Hematopoietic multipotent progenitor cell treated with erythropoietin and hydrocortisone succinate and interleukin-3 and kit ligand, for 15 days (in vitro differentiated cells): ENCODE measurements at regions not wholly inside any gene's neighbourhood (a gene's known extent, or its start where the extent isn't known, plus 50 kb on each side); places are given as distances from the start of the nearest gene placed in this dataset.
"Not testable (repeated sequence)": the region's sequence is repeated elsewhere in the genome, so short reads cannot be mapped to it uniquely, and the experiment has no call there.

Experiments
- DNase-seq: peaks from one replicate; pipeline ENCODE4 v3.0.0-alpha.2; 2015; ENCODE audit warnings: low spot score

DNA sequence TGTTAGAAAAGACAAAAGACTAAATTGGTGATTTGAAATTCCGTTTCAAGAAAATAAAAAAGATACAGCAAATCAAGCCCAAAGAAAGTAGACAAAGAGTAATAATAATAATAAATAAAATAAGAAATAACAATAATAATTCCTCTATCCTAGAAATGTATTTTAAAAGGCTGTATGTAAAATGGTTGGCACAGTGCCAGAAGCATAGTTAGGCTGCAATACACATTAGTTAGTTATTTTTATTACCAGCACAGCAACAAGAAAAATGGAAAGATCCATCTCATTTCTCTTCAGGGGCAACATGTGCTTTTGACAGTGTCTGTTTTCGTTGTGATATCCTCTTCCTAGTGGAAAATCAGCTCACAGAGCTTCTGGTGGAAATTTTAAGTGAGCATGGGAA is 174.1 kb upstream of the TMTC1 start:
- DNase-seq, result peak; percentile 3

DNA sequence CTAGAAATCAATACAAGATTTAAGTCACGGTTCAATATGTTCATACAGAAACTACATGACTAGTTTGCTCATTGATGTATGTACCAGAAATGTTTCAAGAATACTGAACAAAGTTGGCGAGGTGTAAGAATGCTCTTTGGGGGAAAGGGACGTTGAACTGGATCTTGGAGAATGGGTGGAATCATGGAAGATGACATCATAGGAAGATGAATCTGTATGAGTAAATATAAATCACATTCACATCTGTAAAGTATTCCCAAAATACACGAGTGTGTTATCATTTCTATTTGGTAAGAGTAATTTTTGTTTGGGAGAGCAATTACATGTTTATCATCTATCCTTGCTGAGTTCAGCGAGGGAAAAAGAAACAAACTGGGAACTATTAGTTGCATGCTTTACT is 162.2 kb upstream of the TMTC1 start:
- no peak for DNase-seq

DNA sequence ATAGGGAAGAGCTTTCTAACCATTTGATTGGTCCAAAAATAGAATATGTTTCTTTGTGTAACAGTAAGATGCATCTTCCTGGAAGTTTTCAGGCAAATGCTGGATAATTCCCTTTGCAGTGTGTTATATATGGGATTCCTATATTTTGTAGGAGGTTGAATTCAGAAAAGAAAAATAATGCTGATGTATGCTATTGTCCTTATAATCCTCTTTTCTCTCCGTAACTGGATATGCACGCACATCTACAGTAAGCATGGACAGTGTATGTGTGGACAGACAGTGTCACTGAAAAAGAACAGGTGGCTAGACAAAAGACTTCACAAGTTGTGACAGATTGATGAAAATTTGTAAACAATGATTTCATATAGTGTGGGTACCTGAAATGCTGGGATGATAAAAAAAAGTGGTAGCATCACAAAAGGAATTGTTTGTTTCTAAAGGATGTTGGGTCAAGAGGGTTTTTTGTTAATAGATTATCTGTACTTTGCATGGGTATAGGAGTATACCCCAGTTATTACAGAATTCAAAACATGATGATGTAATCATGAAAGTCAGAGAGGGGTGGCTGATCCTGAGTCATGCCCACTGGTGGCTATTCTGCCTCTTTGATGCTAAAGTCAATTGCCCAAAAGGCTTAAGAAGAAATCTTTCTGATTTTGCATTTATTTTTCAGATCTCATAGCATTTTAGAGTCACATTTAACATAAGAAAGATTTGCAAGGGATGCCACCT is 160.7 kb upstream of the TMTC1 start:
- DNase-seq, result no peak

DNA sequence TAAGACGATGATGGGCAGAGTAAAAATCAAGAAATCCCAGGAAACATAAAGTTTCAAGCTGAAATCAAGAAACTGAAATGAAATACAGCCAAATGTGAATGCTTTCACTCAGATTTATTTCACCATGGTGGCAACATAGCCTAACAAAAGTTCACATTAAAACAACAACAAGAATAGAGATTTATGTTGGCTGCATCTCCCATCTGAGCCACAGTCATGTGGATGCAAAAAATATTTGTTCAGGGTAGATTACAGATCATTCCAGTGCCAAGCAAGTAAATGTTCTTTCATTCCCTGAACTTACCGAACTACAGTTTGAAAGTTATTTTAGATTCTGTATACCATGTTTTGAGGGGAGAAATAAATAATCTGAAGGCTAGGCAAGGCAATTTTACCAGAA is 159.9 kb upstream of the TMTC1 start:
- DNase-seq, result no peak

DNA sequence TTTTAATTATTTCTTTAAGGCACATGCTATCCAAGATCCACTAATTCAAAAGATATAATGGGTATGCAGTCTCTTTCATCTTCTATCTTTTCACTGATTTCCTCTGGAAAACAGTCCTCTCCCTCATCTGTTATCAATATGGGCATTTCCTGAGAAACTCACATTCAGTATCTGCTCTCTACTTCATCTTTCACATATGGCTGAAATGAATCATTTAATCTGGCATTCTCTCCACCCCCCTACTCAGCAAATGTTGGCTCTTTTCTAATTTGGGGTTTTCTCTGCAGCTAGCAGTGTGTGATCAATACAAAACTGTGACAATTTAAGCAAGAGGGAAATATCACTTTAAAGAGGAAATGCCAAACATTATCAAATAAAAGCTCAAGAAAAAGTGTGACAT is 157.1 kb upstream of the TMTC1 start:
- DNase-seq, result no peak

DNA sequence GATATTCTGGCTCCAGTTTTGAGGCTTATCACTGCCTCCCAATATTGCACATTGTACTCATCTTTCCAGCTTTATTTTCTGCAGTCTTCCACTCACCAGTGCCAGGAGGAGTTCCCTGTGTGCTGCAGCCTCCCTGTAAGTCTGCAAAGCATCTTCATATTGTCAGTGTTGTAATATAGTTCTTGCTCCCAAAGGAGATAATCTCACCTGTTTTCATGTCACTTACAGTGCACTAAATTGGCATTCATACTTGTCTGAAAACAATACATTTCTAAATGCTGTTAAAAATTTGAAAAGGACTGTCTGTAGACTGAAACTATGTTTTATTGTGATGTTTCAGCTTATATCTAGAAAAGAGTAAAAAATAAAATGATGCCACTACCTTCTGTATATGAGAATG is 146.8 kb upstream of the TMTC1 start:
- DNase-seq, result no peak

DNA sequence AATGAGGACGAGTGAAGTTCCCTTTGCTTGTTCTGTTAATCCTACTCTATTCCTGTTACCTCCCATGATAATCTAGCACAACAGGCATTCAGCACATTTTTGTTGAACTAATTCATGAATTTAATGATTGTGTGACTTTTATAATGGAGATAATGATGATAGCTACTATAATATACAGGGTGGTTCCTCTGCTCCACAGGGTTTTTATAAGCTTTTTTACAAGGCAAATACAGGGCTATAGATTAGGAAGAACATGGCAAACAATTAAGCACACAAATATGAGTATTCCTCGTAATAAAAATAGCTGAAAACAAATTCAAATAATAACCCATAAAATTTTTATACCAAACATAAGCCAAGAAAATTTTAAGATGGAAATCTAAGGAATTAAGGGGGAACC is 145.6 kb upstream of the TMTC1 start:
- no peak for DNase-seq

DNA sequence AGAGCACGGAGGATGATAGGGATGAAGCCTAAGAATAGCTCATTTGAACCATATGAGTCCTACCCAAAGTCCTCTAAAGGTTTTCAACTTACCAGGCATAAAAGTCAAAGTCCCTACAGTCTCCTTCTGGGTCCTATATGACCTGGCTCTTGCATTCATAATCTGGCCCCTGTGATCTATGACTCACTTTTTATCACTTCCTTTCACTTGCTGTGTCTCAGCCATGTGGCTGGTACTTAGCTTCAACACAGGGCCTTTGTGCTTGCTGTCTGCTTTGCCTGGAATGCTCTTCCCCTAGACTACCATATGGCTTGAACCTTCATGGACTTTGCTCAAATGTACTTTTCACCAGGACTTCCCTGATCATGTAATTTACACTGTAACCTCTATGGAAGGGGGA is 137.6 kb upstream of the TMTC1 start:
- no peak for DNase-seq

DNA sequence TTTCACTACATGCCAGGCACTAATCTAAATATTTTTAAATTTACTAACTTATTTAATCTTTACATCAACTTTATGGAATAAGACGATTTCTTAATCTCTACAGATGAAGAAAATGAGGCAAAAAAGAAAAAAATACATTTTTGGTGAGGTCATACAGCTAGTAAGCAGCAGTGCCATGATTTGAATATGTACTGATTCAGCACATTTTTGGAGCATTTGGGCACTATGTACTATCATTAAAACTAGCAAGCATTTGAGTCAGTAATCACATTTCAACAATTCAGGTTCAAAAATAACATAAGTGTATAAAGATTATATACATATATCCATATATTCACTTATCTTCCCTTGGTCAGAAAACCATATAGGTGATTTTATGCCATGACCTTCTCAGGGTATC is 124.4 kb upstream of the TMTC1 start:
- no peak for DNase-seq

DNA sequence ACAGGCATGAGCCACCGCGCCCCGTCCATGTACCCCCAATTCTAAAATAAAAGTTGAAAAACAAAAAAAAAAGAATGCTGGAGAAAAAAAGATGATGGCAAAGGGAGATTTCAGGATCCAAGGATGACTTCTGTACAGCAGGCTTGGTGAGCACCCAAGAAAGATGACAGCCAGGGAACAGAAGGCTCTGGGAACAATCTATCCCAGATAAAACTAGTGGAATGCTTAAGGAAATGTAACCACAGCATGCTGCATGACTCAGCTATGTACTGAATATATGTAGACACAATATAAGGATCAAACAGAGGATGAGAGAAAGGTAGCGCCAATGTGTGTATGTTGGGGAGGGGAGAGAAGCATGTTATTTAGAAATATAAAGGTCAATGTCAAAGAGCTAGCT is 123.7 kb upstream of the TMTC1 start:
- no peak for DNase-seq

DNA sequence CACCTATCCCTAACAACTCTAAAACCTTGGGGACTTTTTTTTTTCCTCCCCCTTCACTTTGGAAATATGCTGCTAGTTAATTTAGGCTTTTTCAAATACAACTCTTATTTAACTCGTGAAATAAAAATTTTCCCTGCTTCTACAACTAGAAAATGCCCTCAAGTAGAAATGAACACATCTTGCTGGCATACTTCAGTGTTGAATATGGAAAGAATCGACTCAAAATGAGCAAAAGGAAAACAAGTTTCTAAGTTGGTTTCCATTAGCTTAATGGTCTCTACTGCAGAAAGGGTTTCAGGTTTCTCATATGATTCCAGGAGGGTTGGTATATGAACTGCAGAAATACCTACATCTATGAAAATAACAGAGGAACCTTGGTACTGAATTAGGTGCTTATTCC is 118.3 kb upstream of the TMTC1 start:
- no peak for DNase-seq

DNA sequence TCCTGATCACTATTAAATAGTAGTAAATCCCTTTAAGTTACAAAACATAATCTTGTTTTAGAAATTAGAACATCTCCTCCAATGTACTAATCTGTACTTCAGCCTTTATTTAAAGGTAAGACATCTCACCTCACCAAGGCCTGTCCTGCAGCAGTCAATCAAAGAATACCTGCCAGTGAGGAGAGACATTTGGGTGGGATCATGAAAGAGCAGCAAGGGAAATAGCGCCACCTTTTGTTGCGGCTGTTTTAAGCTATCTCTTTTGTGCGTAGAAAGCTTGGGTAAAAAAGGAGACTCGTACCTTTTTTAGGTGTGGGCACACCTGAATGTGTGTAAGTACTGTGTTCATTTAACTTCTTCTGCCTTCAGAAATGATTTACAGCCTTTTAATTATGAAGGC is 117.8 kb upstream of the TMTC1 start:
- no peak for DNase-seq

DNA sequence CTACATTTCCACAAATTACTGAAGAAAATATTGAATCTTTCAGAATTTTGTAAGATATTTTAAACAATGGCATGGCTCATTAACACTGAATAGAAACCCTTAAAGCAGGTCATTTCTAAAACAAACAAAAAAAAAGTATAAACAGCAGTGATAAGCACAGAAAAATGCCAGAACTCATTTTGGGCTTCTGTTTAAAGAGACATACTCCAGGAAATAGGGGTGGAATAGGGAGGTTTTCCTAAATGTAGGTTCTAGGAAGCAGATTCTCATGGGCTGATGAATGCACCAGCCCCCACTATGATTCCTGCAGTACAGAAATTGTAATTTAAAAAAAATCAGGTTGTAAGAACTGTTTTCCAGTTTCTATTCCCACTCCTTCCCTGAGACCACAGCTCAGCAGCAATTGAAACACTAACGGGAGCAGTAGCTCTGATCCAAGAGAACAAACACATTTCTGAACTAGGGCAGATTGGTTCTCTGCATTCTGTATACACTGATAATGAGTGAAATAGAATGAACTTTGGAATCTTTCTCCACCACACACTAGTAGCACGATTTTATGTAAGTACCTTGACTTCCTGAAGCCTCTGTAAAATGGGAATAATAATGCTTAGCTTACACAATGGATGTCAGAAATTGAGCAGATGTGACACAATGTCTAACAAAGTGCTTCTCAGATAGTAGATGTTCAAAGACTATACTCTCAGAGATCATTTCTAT is 115.6 kb upstream of the TMTC1 start:
- no peak for DNase-seq

DNA sequence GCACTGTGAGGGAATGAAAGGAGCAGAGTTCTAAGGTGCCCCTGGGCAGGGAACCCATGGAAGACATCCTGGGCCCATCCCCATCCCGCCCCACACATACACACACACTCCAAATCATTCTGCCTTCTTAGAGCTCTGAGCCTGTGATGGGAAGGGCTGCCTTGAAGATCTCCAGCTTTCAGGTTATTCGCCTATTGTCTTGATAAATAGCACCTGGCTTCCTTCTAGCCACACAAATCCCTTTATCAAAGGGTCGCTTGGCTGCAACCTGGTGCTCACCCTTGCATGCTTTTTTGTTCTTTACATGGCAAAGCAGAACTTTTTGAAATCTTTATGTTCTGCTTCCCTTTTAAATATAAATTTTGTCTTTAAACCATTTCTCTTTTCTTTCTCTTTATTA is 112.2 kb upstream of the TMTC1 start:
- DNase-seq, result no peak

DNA sequence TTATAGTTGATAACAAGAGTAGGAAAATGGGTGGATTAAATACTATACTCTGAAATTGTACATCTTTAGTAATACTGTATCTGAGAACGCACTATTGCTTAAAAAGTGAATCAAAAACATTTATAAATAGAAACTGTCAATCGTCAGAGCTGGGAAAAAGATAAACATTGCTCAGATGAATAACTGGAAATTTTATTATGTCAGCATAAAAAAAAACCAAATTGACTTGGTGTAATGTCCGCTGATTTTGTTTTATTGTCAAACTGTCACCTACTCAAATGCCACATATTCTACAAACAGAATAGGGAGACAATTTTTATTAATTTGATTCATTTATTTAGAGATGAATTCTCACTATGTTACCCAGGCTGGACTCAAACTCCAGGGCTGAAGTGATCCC is 109.3 kb upstream of the TMTC1 start:
- no peak for DNase-seq

DNA sequence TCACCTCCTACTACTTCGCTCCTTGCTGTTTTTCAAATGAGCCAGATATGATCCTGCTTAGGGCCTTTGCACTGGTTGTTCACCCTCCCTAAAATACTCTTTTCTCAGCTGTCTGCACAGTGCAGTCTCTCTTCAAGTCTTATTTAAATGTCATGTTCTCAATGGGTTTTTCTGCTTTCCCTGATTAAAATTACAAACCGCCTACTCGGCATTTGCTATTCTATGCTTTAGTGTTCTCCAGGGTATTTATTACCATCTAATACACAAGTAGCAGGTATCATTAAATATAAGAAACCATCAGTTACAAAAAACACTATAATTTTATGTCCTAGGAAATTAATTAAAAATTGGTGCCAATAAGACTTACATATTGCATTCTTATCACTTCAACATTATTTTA is 108.0 kb upstream of the TMTC1 start:
- no peak for DNase-seq

DNA sequence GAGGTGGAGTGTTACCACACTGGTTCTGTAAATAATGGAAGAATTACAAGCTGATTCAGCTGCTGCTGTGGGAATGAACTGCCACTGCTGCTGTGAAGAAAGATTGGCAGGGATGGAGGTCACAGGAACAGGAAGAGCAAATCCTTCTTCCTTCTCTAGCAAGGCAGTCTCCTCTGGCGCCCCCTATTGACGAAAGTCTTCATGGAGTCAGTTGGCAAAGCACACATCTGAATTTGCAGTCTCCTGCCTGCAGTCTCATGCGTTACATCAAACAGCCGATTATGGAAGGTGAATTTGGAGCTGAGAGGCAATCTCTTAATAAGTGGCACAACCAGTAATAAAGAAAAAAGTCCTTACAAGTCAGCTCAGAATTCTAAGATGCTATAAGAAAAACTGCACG is 106.0 kb upstream of the TMTC1 start:
- DNase-seq, result no peak

DNA sequence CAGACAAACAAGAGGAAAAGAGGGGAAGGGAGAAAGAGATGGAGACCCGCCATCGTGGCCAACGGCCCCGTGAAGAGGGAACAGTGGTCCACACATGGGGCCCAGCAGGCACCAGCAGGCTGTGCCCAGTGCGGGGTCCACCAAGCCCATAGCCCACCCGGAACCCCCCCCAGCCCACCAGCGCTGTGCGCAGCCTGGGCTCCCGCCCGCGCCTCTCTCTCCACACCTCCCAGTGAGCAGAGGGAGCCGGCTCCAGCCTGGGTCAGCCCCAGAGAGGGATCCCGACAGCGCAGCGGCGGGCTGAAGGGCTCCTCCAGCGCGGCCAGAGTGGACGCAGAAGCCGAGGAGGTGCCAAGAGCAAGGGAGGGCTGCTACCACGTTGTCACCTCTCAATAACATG is 105.0 kb upstream of the TMTC1 start:
- DNase-seq, result no peak

DNA sequence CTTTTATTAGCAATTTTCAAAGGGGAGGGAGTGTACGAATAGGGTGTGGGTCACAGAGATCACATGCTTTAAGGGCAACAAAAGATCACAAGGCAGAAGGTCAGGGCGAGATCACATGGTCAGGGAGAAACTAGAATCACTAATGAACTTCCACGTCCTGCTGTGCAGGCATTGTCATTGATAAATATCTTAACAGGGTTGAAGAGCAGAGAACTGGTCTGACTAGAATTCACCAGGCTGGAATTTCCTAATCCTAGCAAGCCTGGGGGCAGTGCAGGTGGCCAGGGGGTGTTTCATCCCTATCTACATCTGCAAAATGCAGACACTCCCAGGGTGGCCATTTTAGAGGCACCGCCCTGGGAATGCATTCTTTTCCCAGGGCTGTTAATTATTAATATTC is 101.2 kb upstream of the TMTC1 start:
- DNase-seq, result not testable (repeated sequence)

DNA sequence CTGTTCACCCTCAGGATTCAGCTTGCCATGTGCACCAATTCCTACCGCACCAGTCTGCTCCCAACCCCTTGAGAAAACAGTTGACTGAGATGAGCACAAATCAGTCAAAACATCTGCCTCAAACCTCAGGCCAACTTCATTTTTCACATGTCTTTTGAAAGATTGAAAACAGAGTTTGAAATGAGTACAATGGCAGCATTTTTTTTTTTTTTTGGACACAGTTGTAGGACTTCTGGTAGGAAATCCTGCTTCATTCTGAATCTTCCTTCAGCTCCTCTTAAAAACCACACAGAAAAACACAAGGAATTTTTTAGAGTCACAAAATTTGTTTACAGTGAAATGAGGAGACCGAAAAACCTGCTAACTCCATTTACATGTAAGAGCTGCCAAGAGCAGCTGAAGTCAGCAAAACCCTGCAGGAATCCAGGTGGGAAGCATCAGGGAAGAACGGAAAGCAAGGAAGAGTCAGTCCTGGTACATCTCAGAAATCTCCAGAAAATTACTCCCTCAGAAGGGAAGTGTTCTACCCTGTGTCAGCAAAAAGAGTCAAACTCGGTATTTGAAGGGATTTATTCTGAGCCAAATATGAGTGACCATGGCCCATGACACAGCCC is 100.3 kb upstream of the TMTC1 start:
- no peak for DNase-seq

DNA sequence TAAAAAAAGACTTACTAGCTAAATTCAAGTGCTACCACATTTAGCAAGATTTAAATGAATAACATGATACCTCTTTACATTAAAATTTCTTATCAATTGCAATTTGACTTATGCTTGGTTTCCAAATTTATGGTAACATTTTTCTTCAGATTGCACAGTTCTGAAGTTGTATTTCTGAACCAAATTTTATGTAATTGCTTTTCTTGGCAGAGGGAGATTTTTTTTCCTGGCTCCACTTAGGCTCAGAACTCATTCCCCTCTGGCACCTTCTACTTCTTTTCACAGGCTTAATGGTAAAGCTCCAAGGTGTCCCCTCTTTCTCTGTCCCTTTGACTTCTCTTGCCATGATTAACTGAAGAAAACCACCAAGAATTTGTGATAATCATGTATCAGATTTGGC is 99.8 kb upstream of the TMTC1 start:
- DNase-seq, result no peak

DNA sequence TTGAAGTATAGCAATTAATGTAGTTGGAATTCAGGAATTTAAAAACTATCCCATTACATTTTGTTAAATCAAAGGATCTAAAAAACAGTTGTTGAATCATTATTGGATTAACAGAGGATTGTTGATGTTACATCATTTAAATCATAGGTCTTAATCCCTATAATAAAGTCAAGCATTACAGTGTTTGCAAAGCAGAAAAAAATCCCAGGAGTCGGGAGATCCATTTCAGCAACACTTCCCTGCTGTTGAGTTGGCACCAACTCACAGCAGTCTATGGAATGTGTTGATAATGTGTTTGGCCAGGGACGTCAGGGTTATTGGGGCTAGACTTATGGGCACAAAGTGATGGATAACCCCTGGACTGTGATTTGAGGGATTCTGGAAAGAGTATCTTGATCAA is 99.1 kb upstream of the TMTC1 start:
- no peak for DNase-seq

DNA sequence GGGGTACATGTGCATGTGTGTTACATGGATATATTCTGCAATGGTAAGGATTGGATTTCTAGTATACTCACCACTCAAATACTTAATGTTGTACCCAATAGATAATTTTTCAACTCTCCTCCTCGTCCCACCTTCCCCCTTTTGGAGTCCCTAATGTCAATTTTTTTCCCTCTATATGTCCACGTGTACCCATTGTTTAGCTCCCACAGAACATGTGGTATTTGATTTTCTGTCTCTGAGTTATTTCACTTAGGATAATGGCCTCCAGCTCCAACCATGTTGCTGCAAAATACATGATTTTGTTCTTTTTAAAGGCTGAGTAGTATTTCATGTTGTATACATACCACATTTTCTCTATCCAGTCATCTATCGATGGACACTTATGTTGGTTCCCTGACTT is 97.2 kb upstream of the TMTC1 start:
- no peak for DNase-seq
